C4-2B (cell line): ENCODE measurements at regions not wholly inside any gene's neighbourhood (a gene's known extent, or its start where the extent isn't known, plus 50 kb on each side); places are given as distances from the start of the nearest gene placed in this dataset.

ENCODE experiments used
- ZFX ChIP-seq: fragments of 450-650 bp; IDR thresholded peaks from 2 replicates; pipeline ENCODE4 v1.6.1; 2017
- TF ChIP-seq, protein P1 (sequence below): fragments of 450-650 bp; conservative IDR thresholded peaks from 2 replicates; pipeline ENCODE4 v1.5.1; 2017; ENCODE audit warnings: mild to moderate bottlenecking

DNA sequence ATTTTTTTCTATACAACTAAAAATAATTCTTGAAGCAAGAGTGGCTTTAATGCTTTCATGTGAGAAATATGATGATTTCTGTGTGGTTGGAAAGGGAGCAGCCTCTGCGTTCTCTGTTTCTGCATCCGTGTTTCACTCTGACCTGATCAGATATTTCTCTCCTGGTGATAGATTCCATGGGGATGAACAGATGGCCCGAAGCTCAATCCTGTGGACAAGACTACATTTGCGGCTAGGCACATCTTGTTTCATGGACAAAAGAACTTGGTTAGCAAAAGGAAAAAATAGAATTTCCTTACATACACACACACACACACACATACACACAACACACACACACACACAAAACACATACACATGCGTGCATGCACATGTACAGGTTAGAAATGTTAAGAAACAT is 218.2 kb upstream of the ADAMTS16 start:
- TF ChIP-seq, protein P1, sequence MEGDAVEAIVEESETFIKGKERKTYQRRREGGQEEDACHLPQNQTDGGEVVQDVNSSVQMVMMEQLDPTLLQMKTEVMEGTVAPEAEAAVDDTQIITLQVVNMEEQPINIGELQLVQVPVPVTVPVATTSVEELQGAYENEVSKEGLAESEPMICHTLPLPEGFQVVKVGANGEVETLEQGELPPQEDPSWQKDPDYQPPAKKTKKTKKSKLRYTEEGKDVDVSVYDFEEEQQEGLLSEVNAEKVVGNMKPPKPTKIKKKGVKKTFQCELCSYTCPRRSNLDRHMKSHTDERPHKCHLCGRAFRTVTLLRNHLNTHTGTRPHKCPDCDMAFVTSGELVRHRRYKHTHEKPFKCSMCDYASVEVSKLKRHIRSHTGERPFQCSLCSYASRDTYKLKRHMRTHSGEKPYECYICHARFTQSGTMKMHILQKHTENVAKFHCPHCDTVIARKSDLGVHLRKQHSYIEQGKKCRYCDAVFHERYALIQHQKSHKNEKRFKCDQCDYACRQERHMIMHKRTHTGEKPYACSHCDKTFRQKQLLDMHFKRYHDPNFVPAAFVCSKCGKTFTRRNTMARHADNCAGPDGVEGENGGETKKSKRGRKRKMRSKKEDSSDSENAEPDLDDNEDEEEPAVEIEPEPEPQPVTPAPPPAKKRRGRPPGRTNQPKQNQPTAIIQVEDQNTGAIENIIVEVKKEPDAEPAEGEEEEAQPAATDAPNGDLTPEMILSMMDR, result no peak
- TF ChIP-seq ZFX, result no peak
